HTR-8/SVneo (cell line): ENCODE measurements at regions not wholly inside any gene's neighbourhood (a gene's known extent, or its start where the extent isn't known, plus 50 kb on each side); places are given as distances from the start of the nearest gene placed in this dataset.
"Not testable (repeated sequence)": the region's sequence is repeated elsewhere in the genome, so short reads cannot be mapped to it uniquely, and the experiment has no call there.

Experiments
- DNase-seq: peaks from one replicate; pipeline ENCODE4 v3.0.0; 2011; ENCODE audit warnings: low spot score, mixed read lengths; ENCODE audit not compliant: insufficient read length
- FAIRE-seq: peaks from 2 replicates; lab custom pipeline; 2011; peaks lifted over from hg19 to GRCh38; lab: Jason Lieb, UNC

DNA sequence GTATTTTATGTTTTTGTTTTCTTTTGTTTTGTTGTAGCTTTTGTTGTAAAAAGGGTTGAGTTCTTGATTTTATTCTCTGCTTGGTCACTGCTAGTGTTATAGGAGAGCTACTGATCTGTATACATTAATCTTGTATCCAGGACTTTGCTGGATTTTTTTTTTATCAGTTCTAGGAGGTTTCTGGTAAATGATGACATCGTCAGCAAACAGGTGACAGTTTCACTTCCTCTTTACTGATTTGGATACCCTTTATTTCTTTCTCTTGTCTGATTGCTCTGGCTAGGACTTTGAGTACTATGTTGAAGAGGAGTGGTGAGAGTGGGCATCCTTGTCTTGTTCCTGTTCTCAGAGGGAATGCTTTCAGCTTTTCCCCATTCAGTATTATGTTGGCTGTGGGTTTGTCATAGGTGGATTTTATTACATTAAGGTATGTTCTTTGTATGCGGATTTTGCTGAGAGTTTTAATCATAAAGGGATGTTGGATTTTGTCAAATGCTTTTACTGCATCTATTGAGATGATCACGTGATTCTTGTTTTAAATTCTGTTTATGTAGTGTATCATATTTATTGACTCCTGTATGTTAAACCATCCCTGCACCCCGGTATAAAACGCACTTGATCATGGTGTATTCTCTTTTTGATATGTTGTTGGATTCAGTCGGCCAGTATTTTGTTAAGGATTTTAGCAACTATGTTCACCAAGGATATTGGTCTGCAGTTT, 905.7 kb downstream of the LTN1 start:
- DNase-seq (no peak), FAIRE-seq (no peak)

DNA sequence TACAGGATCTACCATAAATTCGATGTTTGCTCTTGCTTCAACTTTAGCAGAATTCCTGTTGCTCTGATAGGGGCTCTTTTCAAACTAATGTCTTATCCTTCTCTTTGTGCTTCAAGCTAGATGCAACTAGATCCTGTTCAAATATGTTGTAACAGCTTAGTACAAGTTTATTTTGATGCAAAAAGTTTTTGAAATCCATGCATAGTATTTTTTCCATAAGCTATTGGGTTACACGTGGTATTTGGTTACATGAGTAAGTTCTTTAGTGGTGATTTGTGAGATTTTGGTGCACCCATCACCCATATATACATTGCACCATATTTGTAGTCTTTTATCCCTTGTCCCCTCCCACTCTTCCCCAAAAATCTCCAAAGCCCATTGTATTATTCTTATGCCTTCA, 907.7 kb downstream of the LTN1 start:
- FAIRE-seq (no peak), DNase-seq (no peak)

DNA sequence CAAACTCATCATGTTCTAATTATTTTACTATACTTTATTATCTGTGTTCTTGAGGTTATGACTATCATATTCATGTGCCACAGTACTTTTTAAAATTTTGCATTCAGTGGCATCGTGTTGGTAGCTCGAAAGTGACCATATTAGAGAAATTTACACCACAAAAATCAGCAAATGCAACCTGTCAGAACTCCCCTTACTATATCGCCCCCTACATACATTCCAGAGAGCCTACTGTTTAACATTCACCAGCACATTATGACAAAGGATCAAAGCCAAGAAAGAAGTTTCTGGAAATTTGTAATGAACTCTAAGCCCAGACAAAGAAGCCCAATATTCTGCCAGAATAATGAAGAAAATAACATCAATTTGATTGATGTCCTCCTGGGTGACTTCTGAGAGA, 909.3 kb downstream of the LTN1 start:
- no peak for FAIRE-seq
- no peak for DNase-seq

DNA sequence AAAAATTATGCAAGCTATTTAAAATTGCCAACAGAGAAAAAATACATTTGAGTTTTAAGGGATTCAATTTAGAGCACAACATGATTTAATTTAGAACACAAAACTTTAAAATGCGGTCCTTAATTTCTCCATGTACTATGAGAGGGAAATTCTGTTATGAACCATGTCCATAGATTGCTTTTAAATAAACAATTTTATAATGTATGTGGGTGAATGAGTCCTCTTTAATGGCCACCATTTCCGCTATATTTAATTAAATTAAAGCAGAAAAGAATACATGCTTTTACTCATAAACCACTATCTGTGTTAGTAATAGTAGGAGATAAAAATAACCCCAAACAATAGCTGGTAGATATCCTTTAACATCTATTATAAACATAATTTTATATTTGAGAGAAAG, 914.6 kb downstream of the LTN1 start:
- FAIRE-seq (no peak), DNase-seq (no peak)

DNA sequence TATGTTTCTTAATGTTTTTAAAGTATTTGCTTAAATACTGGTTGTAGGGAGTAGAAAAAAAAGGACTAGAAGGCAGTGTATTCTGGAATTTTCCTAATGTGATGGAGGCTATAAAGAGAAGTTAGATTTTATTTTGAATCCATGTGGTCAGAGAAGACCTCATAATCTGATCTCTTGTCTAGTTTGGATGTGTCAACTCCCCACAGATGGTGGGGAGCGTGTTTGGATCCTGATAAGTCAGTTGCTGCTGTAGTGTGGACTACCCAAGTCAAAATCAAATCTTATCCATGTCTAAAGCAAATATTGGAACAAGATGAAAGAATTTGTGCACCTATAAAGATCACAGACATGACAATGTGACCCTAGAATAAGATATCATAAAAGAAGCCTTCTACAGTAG, 918.0 kb downstream of the LTN1 start:
- no peak for FAIRE-seq

DNA sequence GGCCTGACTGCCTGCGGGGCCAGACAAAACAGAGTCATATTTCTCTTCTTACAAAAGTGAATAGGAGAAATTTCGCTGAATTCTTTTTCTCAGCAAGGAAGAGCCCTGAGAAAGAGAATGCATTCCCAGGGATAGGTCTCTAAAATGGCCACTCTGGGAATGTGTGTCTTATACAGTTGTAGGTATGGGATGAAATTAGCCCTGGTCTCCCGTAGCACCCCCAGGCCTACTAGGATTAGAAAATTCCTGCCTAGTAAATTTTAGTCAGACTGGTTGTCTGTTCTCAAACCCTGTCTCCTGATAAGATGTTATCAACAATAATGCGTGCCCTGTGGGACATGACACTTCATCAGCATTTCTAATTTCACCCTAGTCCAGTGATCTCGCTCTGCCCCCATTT, 920.1 kb downstream of the LTN1 start:
- DNase-seq (no peak), FAIRE-seq (no peak)

More for the DNA sequence above, 918.0 kb downstream of the LTN1 start:
- DNase-seq: no peak

DNA sequence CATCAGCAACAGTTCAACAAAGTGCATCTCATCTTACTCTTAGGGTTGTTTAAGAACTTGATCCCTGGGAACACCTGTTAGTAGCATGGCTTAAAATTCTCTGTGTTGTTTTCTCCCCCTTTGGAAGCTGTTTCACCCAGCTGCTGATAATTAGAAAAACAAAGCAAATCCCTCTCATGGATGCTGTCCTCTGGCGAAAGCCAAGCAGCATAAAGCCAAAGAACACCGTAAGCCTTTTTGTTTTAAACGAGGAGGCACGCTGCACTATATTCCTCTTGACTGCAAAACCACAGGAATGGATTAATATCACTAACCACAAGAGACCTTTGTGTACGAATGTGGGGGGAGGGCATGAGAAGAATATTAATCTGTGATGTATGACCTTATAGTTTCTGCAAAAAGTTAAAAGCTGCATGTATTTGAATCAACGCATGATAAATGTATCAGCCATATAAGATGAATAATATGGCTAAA, 923.2 kb downstream of the LTN1 start:
- DNase-seq: no peak
- no peak for FAIRE-seq

DNA sequence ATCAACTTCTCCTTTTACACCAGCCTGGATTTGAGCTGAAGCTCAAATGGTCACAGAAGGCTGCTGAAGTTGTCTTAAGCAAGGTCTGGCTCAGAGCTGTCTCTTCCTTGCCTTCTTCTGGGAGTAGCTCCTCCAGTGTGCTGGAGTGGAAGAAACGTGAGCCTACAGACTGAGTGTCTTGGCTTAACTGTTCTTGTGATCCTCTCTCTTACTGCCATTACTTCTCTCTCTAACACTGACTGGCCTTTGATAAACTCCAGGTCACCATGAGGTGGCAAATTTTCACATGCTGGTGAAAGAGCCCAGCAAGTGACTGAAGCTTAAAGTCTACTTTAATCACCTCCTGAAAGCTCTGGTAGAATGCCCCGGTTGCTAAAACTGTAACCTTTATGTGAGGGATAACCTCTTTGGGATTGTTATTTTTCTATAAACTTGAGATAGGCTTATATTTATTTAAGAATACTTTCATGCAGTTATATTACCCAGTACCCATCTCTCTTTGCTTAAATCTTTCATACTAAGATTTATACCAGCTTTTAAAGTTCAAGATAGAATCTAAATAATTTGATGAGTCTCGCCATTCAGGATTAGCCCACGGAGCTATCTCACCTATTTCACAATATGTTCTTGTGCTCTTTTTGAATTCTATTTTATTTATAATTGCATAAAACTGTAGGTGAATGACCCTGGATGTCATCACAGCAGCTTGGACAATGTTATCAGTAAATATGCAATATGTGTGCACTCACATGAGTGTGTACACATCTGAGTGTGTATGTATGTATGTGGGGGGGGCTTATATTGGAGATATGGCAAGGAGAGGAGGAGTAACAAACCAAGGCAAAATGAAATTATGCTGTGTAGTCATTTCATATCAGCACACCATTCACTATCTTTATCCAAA, 924.0 kb downstream of the LTN1 start:
- no peak for DNase-seq
- no peak for FAIRE-seq

DNA sequence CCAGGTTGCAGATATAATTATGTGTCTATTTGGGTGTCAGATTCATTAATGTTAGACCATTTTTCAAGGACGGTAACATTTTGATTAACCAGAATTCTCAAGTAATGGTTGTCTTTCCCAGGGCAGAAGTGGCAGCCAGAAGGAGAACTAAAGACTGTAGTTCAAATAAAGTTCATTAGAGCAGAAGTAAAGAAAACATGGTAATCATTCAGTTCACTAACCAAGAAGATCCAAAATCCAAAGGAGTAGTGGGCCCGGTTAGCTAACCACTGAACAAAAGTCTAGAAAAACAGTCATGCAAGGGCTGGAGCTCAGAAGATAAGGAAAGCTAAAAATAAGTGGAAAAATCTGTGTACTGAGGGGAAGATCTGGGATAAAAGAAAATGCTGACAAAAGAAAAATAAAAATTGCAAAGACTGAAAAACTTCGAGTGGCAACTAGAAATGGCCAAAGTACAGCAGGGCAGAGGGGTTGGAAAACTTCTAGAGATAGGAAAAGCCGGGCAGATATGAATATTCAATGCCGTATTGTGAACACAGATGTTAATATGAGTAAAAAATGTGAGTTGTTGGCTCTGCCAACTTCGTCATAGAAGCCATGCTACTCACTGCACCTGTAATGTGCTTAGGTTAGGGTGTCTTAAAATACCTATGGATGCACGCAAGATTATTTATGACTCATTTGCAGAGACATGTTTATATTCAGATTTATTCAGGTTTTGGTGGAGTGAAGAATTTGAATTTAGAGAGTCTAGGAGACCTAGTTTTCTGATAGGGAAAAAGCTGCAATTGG, 925.9 kb downstream of the LTN1 start:
- DNase-seq: no peak
- FAIRE-seq: no peak

DNA sequence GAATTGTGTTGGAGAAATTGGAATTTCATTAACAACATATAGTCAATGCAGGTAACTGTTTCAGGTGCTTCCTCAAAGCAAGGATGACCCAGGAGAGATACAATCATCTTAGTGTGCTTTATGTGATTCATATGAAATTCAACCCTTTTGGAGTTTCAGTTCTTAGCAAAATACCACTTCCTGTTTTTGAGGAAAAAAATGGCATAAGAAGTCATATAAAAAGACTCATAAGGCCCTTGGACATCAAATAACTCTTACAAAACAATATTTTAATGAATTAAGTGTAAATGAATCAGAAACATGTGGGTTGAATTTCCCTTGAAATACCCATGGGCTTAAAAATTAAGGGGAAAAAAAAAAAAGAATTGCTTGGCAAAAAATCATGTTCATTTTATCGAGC, 926.6 kb downstream of the LTN1 start:
- FAIRE-seq (no peak), DNase-seq (no peak)

DNA sequence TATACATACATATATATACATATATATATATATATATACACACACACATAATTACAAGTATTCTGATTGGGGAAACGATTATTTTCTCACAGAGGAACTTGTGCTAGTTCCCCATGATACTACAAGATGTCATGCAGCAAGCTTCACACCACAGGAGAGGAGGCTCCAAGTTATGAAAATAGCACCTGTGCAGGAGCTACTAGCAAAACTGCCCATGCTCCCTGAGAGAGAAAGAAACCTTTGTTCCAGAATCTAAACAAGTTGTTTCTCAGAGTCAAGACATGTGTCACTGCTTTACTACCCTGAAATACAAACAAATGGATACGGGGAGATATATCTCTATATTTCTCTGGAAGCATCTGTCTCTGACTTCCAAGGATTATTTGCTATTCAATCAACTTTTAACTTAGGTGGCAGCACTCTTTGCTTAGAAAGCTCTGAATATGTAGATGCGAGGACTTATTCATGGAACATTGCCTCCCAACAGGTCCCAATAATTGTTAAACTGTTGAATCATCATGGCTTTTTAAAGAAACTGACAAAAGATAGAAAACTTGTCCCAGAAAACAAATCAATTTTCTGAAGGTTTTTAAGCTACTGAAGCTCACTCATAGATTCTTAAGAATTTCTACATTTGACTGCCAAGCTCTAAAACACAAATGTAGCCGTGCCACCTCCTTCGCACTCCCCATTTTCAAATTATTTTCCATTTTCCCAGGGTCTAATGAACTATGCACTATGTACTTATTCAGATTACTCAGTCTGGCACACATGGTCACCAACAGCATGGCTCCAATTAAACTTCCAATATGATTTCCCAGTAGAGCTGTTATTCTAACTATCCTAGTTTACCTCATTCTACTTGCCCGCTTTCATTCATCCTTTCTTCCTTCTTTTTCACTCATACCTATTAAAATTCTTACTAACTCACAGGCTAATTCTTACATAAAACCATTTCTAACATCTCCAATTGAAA, 929.1 kb downstream of the LTN1 start:
- DNase-seq (no peak), FAIRE-seq (no peak)

DNA sequence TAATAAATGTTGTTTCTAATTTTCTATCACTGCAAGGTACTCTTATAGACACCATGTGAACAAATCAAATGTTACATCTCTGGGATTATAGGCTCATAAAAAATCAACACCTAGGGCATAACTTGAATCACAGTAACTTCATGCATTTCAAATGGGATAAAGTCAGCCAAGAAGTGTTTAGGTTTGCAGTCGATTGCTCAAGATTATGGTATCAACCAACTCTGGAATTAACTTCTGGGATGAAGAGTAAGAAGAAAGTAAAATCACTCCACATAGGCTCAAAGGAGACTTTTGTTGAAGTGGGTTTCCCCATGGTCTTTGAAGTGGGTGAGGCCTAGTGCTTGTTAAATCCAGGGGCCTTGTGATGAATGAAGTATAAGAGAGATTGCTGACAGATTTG, 939.7 kb downstream of the LTN1 start:
- not testable (repeated sequence) for DNase-seq, FAIRE-seq

DNA sequence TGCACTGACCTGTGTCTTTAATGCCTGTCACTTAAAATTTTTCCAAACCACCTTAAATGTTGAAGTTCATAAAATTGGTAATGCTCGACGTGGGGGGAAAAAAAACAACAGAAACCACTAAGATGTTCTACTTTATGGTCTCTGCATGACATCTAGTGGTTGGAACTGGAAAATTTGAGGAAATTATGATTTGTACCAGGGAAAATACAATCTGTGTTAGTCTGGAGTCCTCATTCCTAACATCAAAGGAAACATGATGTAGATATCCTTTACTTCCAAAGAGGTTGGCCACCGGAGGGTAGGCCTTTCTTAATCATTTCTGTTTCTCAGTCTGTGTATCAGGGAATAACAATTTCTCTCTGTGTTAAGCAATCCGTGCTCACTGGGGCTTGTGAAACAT, 941.0 kb downstream of the LTN1 start:
- DNase-seq, FAIRE-seq: not testable (repeated sequence)

DNA sequence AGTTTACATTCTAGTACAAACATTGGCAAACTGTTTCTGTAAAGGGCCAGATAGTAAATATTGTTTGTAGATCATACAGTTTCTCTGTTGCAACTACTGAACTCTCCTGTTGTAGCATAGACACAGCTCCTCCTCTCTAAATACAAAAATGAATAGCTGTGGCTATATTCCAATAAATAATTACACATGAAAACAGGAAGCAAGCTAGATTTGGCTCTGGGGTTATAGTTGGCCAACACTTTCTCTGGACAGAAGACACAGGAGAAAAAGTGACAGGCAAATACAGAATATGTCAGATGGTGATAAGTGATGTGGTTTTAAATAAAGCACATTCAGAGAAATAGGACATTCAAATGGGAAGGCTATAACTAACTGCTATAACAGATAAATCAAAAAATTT, 957.0 kb downstream of the LTN1 start:
- not testable (repeated sequence) for DNase-seq, FAIRE-seq

DNA sequence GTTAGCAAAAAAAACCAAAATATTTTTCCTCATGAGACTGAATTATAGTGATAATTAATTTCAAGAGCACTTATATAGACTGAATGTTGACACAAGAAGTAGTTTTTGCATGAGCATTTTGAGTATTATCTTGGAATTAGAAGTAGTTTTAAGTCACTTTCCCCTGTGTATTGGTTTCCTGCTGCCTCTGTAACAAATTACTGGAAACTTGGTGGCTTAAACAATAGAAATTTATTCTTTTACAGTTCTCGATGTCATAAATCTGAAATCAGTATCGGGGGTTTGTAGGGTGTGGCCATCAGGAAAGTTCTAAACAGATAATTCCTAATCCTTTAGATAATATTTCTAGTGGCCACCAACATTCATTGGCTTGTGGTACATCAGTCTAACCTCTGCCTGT, 957.8 kb downstream of the LTN1 start:
- DNase-seq, FAIRE-seq: not testable (repeated sequence)

DNA sequence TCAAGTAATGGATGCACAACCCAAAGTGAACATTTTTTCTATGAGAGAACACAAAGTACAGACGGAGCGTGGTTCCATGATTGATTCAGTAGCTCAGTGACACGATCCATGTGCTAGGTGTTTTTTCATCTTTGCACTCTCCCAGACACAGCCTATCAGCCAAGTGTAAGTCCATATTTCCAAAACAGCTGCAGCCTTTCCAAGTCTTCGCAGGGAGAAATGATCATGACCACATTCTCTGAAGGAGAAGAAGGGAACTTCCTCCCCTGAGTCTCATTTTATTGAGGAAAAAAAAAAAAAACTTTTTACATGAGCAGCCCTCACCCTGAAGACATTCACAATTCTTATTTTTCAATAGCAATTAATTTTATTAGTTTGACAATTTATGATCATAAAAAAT, 958.3 kb downstream of the LTN1 start:
- not testable (repeated sequence) for DNase-seq, FAIRE-seq

DNA sequence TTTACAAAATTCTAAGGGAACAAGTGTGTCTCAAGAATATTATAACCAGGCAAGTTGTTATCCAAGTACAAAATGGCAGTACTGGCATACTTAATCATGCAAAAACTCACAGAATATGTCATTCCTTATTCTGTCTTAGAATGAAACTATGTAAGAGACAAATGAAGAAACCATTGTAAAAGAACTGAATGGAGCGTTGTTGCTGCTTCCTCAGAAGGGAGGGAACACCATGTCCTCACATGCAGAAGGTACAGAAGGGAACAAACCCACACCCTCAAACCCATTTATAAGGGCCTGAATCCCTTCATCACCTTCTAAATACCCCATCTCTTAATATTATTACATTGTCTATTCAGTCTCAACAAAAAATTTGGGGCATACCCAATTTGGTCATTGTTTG, 960.0 kb downstream of the LTN1 start:
- FAIRE-seq, DNase-seq: not testable (repeated sequence)

DNA sequence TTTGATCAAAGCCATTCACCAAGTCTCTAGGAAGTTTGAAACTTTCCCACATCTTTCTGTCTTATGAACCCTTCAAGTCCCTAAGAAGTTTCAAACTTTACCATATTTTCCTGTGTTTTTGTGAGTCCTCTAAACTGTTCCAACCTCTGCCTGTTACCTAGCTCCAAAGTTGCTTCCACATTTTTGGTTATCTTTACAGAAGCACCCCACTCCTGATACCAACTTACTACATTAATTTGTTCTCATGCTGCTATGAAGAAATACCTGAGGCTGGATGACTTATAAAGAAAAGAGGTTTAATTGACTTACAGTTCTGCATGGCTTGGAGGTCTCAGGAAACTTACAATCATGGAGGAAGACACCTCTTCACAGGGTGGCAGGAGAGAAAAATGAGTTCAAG, 961.6 kb downstream of the LTN1 start:
- FAIRE-seq, DNase-seq: not testable (repeated sequence)

DNA sequence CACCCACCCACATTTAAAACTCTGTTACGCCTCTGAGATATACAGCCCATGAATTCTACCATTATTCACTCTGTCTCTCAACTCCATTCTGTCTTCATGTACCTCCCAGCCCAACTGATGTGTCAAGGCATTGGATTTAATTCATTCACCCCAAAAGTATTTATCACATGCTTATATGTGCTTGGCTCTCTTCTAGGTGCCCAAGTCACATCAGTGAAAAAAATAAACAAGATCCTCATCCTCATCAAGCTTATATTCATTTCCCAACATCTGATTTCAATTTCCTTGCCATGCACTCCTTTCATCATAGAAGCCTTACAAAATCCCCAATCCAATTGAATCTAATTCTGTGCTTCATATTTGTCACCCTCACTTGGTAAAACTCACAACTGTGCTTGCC, 967.6 kb downstream of the LTN1 start:
- no peak for DNase-seq
- no peak for FAIRE-seq
